DOHH2 (cell line): ENCODE measurements at regions not wholly inside any gene's neighbourhood (a gene's known extent, or its start where the extent isn't known, plus 50 kb on each side); places are given as distances from the start of the nearest gene placed in this dataset.
"Not testable (repeated sequence)": the region's sequence is repeated elsewhere in the genome, so short reads cannot be mapped to it uniquely, and the experiment has no call there.

Source experiments
- H3F3A ChIP-seq: fragments of 200-600 bp; sonication (generic), shearing (Covaris generic); 2 replicates; pipeline ENCODE4 v1.6.0; 2016; ENCODE audit warnings: antibody characterized with exemption, mild to moderate bottlenecking; ENCODE audit not compliant: control insufficient read depth, insufficient read depth
- H3K27ac ChIP-seq: fragments of 200-600 bp; sonication (generic); 2 replicates; pipeline ENCODE4 v1.5.1; 2014; ENCODE audit warnings: low read depth, mild to moderate bottlenecking, low read length, moderate library complexity
- H3K27me3 ChIP-seq: fragments of 200-600 bp; sonication (generic); 2 replicates; pipeline ENCODE4 v1.6.1; 2014; ENCODE audit warnings: mild to moderate bottlenecking, low read length, mixed read lengths; ENCODE audit not compliant: control insufficient read depth
- H3K36me3 ChIP-seq: fragments of 200-600 bp; sonication (generic); 2 replicates; pipeline ENCODE4 v1.6.1; 2014; ENCODE audit warnings: mild to moderate bottlenecking, low read length, moderate library complexity, mixed read lengths; ENCODE audit not compliant: control insufficient read depth
- H3K4me1 ChIP-seq: fragments of 200-600 bp; sonication (generic); 2 replicates; pipeline ENCODE4 v1.6.1; 2014; ENCODE audit warnings: mild to moderate bottlenecking, low read length, mixed read lengths; ENCODE audit not compliant: control insufficient read depth
- H3K4me2 ChIP-seq: fragments of 200-600 bp; sonication (generic); 2 replicates; pipeline ENCODE4 v1.6.0; 2014; ENCODE audit warnings: mild to moderate bottlenecking, low read length, moderate library complexity
- H3K4me3 ChIP-seq: fragments of 200-600 bp; sonication (generic); 2 replicates; pipeline ENCODE4 v1.5.1; 2014; ENCODE audit warnings: mild to moderate bottlenecking, low read length, mixed read lengths
- H3K79me2 ChIP-seq: fragments of 200-600 bp; sonication (generic); 2 replicates; pipeline ENCODE4 v1.6.1; 2014; ENCODE audit warnings: mild to moderate bottlenecking, low read length, mixed read lengths; ENCODE audit not compliant: control insufficient read depth
- H3K9me2 ChIP-seq: fragments of 200-600 bp; sonication (generic); replicated peaks from 2 replicates; pipeline ENCODE4 v1.6.1; 2014; ENCODE audit warnings: mild to moderate bottlenecking, low read length, mixed read lengths; ENCODE audit not compliant: control insufficient read depth
- H3K9me3 ChIP-seq: fragments of 200-600 bp; sonication (generic); 2 replicates; pipeline ENCODE4 v1.6.1; 2014; ENCODE audit warnings: antibody characterized with exemption, low read length, mixed read lengths; ENCODE audit not compliant: control insufficient read depth, insufficient read depth
- H4K20me1 ChIP-seq: fragments of 200-600 bp; sonication (generic); 2 replicates; pipeline ENCODE4 v1.6.0; 2014; ENCODE audit warnings: low read depth, mild to moderate bottlenecking, antibody characterized with exemption, low read length, moderate library complexity; ENCODE audit not compliant: control insufficient read depth, insufficient read depth
- EZH2phosphoT487 ChIP-seq: fragments of 200-600 bp; sonication (generic); IDR thresholded peaks from 2 replicates; pipeline ENCODE4 v1.6.1; 2017; ENCODE audit warnings: borderline replicate concordance, mild to moderate bottlenecking, antibody characterized with exemption, low read length, moderate library complexity, mixed read lengths
- TF ChIP-seq, protein P1 (sequence below): fragments of 200-600 bp; sonication (generic); IDR thresholded peaks from one replicate; pipeline ENCODE4 v1.5.1; 2014; ENCODE audit warnings: antibody characterized with exemption, mild to moderate bottlenecking, low read depth, low read length; ENCODE audit not compliant: poor library complexity, severe bottlenecking

DNA sequence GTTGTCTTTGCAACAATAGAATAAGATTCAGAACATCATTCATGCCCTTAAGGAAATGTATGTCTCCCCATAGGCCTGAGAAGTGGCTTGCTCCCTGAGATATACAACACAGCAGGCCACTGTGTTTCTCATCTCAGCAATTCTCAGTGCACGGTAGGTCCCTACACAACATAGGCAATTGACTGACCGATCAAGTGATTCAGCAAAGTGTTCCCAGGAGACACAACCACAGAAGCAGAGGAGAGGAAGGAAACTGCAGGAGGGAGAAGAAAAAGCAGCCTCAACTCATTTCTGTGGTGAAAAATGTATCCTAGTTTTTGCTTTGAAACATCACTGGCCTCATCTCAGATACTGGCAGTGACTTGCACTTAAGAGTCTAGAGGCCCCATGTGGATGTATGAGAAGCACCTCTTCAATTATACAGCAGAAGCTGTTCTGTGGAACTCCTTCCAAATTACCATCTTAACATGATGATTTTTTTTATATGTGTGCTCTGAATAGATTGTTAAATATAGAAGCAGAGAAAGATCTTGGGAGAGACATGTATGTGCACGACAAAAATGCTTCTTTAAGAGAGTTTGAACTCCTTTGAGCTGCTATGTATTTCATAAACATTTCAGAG lies 306.8 kb downstream of the XPNPEP1 start:
- H3K4me2 ChIP-seq = no peak overlapping the region
- H3K79me2 ChIP-seq = no peaks in the 10 kb centered on the region
- no peaks in the 10 kb centered on the region for H3F3A ChIP-seq
- H3K4me1 ChIP-seq = no peaks in the 10 kb centered on the region
- H3K9me2 ChIP-seq = no peaks in the 10 kb centered on the region
- no peaks in the 10 kb centered on the region for H3K27me3 ChIP-seq
- no peaks in the 10 kb centered on the region for H3K9me3 ChIP-seq
- H3K4me3 ChIP-seq = no peak overlapping the region
- no peaks in the 10 kb centered on the region for H3K36me3 ChIP-seq
- H4K20me1 ChIP-seq = no peaks in the 10 kb centered on the region
- TF ChIP-seq EZH2phosphoT487 = no peak
- TF ChIP-seq, protein P1, sequence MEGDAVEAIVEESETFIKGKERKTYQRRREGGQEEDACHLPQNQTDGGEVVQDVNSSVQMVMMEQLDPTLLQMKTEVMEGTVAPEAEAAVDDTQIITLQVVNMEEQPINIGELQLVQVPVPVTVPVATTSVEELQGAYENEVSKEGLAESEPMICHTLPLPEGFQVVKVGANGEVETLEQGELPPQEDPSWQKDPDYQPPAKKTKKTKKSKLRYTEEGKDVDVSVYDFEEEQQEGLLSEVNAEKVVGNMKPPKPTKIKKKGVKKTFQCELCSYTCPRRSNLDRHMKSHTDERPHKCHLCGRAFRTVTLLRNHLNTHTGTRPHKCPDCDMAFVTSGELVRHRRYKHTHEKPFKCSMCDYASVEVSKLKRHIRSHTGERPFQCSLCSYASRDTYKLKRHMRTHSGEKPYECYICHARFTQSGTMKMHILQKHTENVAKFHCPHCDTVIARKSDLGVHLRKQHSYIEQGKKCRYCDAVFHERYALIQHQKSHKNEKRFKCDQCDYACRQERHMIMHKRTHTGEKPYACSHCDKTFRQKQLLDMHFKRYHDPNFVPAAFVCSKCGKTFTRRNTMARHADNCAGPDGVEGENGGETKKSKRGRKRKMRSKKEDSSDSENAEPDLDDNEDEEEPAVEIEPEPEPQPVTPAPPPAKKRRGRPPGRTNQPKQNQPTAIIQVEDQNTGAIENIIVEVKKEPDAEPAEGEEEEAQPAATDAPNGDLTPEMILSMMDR = no peak
- no peak overlapping the region for H3K27ac ChIP-seq

GRCh38 chr10:109595356-109595755 lies 328.0 kb downstream of the XPNPEP1 start:
- H3K4me1 ChIP-seq, H3K79me2 ChIP-seq, H3K4me3 ChIP-seq, H3K4me2 ChIP-seq, H3K9me2 ChIP-seq, H3K27me3 ChIP-seq, H3K36me3 ChIP-seq, H3K27ac ChIP-seq, H4K20me1 ChIP-seq, H3K9me3 ChIP-seq, H3F3A ChIP-seq: not testable (repeated sequence)

GRCh38 chr10:109593682-109594081 lies 329.6 kb downstream of the XPNPEP1 start:
- Histone ChIP-seq H3K4me2 (no peak overlapping the region), H3K79me2 (no peaks in the 10 kb centered on the region), H3K4me3 (no peak overlapping the region), H3K9me2 (no peaks in the 10 kb centered on the region), H3K27me3 (no peaks in the 10 kb centered on the region), H3K4me1 (no peaks in the 10 kb centered on the region), H3K36me3 (no peaks in the 10 kb centered on the region), H4K20me1 (no peaks in the 10 kb centered on the region), H3F3A (no peaks in the 10 kb centered on the region), H3K27ac (no peak overlapping the region), H3K9me3 (no peaks in the 10 kb centered on the region)
- TF ChIP-seq, protein P1 = no peak
- no peak for TF ChIP-seq EZH2phosphoT487

- Histone ChIP-seq H3K9me2 (no peaks in the 10 kb centered on the region), H3K4me2 (no peak overlapping the region), H3K9me3 (no peaks in the 10 kb centered on the region), H3K27ac (no peak overlapping the region), H3K27me3 (no peaks in the 10 kb centered on the region), H4K20me1 (no peaks in the 10 kb centered on the region), H3F3A (no peaks in the 10 kb centered on the region), H3K79me2 (no peaks in the 10 kb centered on the region), H3K4me1 (no peaks in the 10 kb centered on the region), H3K4me3 (no peak overlapping the region), H3K36me3 (no peaks in the 10 kb centered on the region)
- TF ChIP-seq EZH2phosphoT487 = no peak
- TF ChIP-seq, protein P1 = no peak
These were observed 330.9 kb downstream of the XPNPEP1 start for GRCh38 chr10:109592391-109592790.
